ENCODE measurements at regions not wholly inside any gene's neighbourhood (a gene's known extent, or its start where the extent isn't known, plus 50 kb on each side); places are given as distances from the start of the nearest gene placed in this dataset.

DNA sequence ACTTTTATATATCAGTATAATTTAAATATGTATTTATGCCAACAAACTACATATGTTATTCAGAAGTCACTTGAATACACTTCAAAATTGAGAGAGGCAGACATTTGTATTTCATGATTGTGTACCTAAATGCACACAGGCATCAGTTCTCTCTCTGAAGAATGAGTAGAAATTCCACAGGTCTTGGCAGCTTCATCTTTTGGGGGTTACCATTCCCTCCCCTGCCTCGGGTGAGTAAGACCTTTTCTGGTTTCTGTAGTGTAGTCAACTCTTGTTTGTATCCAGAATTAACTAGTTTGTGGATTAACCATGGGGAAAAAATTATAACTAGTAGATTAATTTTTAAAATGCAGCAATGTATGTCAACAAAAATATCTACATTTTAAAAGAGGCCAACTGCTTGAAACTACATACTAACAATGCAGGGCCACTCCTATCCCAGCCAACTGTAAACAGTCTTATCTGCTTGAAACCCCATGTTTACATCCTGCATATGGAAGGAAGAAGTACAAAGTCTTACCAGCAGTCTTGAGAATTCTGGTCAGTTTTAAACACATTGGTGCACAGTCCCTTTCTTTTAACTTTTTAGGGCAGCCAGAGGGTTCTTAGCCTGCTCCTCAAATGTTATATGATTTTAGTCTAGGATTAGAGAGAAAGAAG lies 339.6 kb upstream of the KIF2A start:
- DNase-seq (ENCODE audit: low spot score) = no peak

DNA sequence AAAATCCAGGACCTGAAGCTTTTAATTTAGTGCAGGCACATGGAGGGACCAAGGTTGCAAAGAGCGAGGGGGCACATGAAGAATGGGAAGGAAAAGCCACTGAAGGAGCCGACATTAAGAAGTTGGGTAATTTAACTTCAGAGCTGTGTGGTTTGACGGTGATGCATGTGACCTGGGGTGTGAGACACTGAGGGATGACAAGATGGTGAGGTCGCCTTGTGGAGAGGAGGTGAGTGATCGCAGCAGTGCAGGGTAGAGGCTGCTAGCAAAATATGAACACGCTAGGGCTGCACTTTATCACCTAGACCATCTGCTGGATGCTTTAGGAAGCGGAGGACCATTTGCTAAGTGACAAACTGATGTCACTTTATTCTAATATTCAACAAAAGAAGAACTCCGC lies 339.0 kb upstream of the KIF2A start:
- DNase-seq (ENCODE audit: low spot score) = no peak

GRCh38 chr5:61967681-61968080 lies 338.3 kb upstream of the KIF2A start:
- no peak for DNase-seq (ENCODE audit: low spot score)

- no peak for DNase-seq (ENCODE audit: low spot score)
Observed at GRCh38 chr5:61969347-61969746, 336.7 kb upstream of the KIF2A start.

GRCh38 chr5:61969755-61970154 lies 336.3 kb upstream of the KIF2A start:
- DNase-seq (ENCODE audit: low spot score) = no peak

GRCh38 chr5:61970218-61970617 lies 335.8 kb upstream of the KIF2A start:
- DNase-seq (ENCODE audit: low spot score) = no peak

GRCh38 chr5:61974680-61975079 lies 331.3 kb upstream of the KIF2A start:
- DNase-seq (ENCODE audit: low spot score) = no peak

GRCh38 chr5:61981886-61982285 lies 324.1 kb upstream of the KIF2A start:
- DNase-seq (ENCODE audit: low spot score) = no peak

DNA sequence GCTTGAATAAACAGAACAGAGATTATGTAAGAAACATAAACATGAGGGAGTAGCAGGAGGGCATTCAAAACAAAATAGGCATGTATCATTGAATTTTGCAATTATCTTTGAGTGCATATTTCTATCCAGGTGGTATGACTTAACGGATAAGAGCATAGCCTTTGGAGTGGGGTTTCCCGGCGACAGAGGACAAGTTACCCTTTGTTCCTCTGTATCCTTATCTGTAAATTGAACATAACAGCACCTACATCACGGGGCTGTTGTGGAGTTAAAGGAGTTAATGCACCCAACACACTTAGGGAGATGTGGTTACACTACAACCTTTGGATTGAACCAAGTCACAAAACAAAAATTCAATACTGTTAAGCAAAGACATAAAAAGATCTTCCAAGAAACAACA lies 314.6 kb upstream of the KIF2A start:
- DNase-seq (ENCODE audit: low spot score) = no peak

- DNase-seq (ENCODE audit: low spot score) = no peak
Observed at GRCh38 chr5:61991866-61992265, 314.1 kb upstream of the KIF2A start.

GRCh38 chr5:61993295-61993927 lies 312.6 kb upstream of the KIF2A start:
- no peak for DNase-seq (ENCODE audit: low spot score)

DNA sequence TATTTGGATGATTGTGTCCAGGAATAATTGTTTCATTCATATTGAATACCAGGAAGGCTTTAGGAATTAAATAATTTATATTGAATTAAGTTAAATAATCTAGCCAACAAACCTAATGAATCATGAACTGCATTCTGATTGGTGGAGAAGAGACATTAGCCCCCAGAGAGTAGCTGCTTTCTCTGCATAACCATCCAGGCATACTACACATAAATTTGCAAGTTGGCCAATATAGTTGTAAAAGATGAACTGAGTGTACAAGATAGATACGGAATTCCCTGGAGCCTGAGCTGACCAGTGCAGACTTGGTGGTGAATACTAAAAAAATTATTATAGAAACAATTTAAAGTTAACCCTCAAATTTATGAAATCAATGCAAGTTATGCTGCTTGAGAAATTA lies 311.8 kb upstream of the KIF2A start:
- no peak for DNase-seq (ENCODE audit: low spot score)

DNA sequence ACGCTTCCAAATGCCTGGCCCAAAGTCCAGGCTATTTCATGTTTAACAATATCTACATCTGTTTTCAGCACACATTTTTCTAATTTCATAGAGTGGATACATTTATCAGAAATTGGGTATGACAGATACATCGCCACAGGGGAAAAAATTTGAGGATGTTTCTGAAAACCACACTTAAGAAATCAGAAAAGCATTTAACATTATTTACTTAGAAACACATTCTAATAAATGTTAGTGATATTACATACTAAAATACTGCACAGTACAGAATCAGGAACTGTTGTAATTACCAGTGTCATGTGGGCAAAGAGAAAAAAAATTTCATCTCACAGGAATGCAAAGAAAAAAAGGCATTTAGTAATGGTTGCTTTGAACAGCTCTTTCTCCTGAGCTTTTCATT lies 310.5 kb upstream of the KIF2A start:
- no peak for DNase-seq (ENCODE audit: low spot score)

DNA sequence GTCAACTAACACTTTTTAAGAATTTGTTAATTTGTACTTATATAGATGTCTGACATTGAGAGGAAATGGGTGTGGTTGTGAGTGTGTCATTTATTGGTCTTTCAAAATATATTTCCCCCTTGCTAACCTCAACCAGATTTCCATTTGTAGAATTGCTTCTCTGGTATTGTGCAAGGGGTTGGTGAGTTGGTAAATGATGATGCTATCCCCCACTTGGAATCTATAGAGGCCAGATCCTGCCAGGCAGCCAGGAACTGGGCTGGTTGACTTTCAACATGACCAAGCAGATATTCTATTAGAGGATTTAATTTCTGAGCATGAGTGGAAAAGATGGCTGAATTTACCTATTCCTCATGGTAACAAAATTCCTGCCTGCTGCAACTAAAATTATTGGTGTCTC lies 306.6 kb upstream of the KIF2A start:
- DNase-seq (ENCODE audit: low spot score) = no peak

DNA sequence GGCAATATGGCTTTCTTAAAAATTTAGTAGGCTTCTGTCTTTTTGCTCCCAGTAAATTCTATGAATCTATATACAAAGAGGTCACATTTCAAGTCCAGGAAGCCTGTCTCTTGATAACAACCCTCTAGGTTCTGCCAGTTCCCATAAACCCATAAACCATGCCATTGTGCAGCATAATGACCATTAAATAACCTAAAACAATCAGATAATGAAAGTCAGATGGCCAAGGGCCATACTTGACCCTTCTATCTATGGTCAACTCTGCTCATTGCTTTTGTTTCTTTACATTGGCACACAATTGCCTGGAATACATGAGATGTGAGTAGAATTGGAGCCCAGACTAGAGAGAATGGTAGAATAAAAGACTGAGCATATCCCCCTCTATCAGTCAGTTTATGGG lies 305.4 kb upstream of the KIF2A start:
- no peak for DNase-seq (ENCODE audit: low spot score)

DNA sequence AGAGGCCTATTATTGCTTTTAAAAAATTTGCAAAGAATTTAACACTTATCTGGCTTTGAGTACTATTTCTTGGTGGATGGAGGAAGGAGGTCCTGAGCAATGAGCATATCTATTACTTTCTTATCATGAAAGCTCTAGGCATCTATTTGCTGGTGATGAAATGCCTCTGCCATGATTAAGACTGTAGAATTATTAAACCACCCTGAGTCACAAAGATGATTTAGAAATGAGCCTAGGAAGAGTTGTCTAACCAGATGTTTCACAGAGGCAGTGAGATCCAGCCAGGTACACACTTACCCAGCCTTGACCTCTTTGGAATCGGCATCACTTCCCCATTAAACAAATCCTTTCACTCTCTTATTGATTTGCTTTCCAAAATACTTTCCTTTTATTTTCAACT lies 304.4 kb upstream of the KIF2A start:
- no peak for DNase-seq (ENCODE audit: low spot score)

DNA sequence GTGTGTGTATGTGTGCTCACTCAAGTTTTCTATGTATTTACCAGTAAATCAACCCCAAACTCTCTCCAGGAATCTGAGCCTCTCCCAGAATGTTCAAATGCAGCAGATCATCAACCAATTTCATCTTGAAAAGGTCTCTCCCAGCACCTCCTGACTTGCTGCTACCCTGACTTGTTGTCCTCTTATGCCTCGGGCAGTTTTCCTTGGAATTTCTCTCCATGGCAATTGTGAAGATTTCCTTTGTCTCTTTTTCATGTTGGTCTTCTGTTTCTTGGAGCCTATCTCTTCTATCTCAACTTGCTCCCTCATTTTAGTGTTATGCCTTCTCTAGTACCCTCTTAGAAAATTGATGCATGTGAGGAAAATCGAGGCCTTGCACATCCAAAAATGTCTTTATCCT lies 303.6 kb upstream of the KIF2A start:
- DNase-seq (ENCODE audit: low spot score) = no peak

DNA sequence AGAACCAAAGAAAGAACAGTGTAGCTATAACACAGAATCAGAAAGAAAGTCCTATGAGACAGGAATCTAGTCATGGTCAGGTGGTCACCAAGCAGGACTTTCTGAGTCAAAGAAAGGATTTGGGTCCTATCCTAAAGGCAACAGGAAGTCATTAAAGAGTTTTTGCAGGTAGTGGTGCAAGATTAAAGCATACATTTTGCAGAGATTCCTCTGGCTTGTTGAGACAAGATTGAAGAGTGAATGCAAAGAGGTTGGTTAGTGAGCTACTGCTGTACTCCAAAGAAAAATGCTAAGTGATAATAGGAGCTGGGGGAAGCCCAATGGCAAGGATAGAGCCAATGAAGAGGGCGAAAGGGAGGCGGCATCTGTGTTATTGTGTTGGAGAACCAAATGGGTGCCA lies 300.5 kb upstream of the KIF2A start:
- DNase-seq (ENCODE audit: low spot score) = no peak

GRCh38 chr5:62007457-62007856 lies 298.5 kb upstream of the KIF2A start:
- DNase-seq (ENCODE audit: low spot score) = no peak

DNA sequence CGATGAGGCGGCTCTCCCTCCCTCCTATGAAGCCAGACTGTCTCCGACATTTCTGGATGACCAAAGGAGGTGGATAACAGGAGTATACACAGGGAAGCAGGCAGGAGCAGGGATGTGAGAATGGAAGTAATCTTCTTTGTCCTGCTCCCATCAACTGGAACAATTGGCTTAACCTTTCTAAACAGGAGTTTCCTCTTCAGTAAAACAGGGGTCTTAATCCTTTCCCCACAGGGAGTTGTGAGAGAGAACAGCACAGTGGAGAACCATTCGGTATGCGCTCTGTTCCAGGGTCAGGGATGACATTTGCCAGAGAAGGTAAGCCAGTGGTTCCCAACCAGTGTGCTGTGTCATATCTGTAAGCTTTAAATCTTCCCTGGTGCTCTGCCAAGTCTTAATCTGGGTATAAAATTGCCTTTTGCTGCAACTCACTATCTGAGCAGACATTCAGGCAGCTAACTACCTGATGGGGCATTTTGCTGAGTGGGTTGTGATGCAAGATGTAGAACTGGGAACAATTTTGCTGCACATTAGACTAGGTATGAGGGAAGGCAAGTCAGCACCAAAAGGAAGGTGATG lies 294.8 kb upstream of the KIF2A start:
- no peak for DNase-seq (ENCODE audit: low spot score)

DNA sequence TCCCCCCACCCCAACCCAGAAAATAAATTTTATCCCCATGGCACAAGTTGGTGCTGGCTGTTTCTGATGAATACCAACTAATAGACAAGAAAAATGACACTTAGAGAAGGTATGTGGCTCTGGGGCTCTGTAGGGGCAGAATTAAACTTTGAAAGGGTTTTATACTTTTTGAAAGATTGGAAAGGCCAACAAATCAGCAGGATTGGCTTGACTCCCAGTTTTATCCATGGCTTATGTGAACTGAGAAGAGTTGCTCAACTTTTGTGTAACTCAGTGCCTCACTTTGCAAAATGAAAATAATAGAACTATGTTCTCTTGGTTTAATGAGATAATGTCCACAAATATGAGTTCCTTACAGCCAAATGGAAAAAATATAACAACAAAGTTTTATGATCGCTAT lies 288.9 kb upstream of the KIF2A start:
- DNase-seq (ENCODE audit: low spot score) = no peak

DNA sequence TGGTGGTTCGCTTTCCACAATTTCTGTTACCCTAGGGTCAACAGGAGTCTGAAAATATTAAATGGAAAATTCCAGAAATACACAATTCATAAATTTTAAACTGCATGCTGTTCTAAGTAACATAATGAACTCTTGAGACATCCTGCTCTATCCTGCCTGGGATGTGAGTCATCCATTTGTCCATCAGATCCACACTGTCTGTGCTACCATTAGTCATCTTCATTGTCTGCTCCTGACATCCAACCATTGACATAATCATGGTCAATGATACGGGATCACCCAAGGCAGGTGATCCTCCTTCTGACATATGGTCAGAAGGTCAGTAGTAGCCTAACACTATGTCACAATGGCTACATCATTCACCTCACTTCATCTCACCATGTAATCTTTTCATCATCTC lies 276.7 kb upstream of the KIF2A start:
- DNase-seq (ENCODE audit: low spot score) = no peak

- DNase-seq (ENCODE audit: low spot score) = no peak
Observed at GRCh38 chr5:62030326-62030725, 275.7 kb upstream of the KIF2A start.

DNA sequence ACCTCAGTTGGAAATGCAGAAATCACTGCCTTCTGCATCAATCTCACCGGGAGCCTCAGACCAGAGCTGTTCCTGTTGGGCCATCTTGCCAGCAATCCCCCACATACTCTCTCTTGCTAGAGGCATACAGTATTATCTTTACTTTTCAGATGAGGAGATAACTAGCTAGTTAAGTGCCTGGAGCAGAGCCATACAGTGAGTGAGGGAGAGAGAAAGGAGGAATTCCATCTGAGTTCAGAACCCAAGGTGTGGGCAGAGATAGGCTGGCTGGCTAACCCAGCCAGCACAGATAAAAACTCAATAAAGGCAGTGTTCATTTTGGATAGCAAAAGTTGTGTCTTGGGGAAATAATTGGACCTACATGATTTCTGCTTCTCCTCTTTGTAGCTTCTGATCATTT lies 268.0 kb upstream of the KIF2A start:
- DNase-seq (ENCODE audit: low spot score) = no peak
